ENCODE measurements at regions not wholly inside any gene's neighbourhood (a gene's known extent, or its start where the extent isn't known, plus 50 kb on each side); places are given as distances from the start of the nearest gene placed in this dataset.

GRCh38 chr7:53794816-53795215 lies 747.4 kb upstream of the VSTM2A start:
- no peaks in the 10 kb centered on the region for H3K79me2 ChIP-seq (ENCODE audit: control insufficient read depth, insufficient read depth, low read length)
- no peak overlapping the region for H3K4me2 ChIP-seq (ENCODE audit: insufficient read depth, low read length)
- FAIRE-seq (no peak), DNase-seq (ENCODE audit: low read depth, low spot score) (no peak)
- H3K4me3 ChIP-seq (replicated peaks in 1 of 3; ENCODE audit: insufficient read depth in 1 of 3, low read depth in 1 of 3, low read length in 3 of 3) = no peak overlapping the region
- no peak overlapping the region for H2AFZ ChIP-seq (ENCODE audit: low read depth, low read length)
- intact Hi-C loops (cut with micrococcal nuclease) (no loop called here), dilution Hi-C loops (cut with MboI; ENCODE audit: extremely low pct_ligation_motif_present, low sequenced_read_pairs) (no loop called here)
- no TSS peak for BruUV-seq (replicated peaks)
- no peak overlapping the region for H3K9ac ChIP-seq (replicated peaks; ENCODE audit: extremely low read depth, insufficient read depth, low read length)
- no peaks in the 10 kb centered on the region for H3K9me1 ChIP-seq (replicated peaks; ENCODE audit: control insufficient read depth, extremely low read depth, insufficient read depth, low read length)
- no peaks in the 10 kb centered on the region for H3K36me3 ChIP-seq (ENCODE audit: control insufficient read depth in 2 of 2, extremely low read depth in 1 of 2, insufficient read depth in 2 of 2, low read length in 2 of 2)
- POLR2A ChIA-PET = no interaction called here
- H3K9me3 ChIP-seq (replicated peaks; ENCODE audit: control insufficient read depth, insufficient read depth, low read length) = no peaks in the 10 kb centered on the region
- H3K4me1 ChIP-seq (ENCODE audit: control insufficient read depth, extremely low read depth, insufficient read depth, low read length) = no peaks in the 10 kb centered on the region
- TF ChIP-seq, protein P1, sequence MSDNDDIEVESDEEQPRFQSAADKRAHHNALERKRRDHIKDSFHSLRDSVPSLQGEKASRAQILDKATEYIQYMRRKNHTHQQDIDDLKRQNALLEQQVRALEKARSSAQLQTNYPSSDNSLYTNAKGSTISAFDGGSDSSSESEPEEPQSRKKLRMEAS (IDR thresholded peaks at IDR 0.05; ENCODE audit: insufficient read depth, insufficient read length) = no peak
- TF ChIP-seq POLR2AphosphoS5 (IDR thresholded peaks at IDR 0.05; ENCODE audit: insufficient read depth, low read depth, low read length) (no peak), MYC (IDR thresholded peaks at IDR 0.05; ENCODE audit: low read depth, low read length) (no peak), GATA2 (IDR thresholded peaks at IDR 0.05; ENCODE audit: insufficient read depth, insufficient read length, low read depth, low read length) (no peak), JUN (IDR thresholded peaks at IDR 0.05; ENCODE audit: borderline replicate concordance, insufficient read depth, insufficient read length, low read depth) (no peak), FOS (IDR thresholded peaks at IDR 0.05; ENCODE audit: borderline replicate concordance, insufficient read depth, low read length) (no peak), POLR2A (IDR thresholded peaks at IDR 0.05; ENCODE audit: low read depth, low read length) (no peak), EZH2 (IDR thresholded peaks at IDR 0.05; ENCODE audit: borderline replicate concordance, low read depth, low read length, severe bottlenecking) (no peak)
- TF ChIP-seq, protein P2, sequence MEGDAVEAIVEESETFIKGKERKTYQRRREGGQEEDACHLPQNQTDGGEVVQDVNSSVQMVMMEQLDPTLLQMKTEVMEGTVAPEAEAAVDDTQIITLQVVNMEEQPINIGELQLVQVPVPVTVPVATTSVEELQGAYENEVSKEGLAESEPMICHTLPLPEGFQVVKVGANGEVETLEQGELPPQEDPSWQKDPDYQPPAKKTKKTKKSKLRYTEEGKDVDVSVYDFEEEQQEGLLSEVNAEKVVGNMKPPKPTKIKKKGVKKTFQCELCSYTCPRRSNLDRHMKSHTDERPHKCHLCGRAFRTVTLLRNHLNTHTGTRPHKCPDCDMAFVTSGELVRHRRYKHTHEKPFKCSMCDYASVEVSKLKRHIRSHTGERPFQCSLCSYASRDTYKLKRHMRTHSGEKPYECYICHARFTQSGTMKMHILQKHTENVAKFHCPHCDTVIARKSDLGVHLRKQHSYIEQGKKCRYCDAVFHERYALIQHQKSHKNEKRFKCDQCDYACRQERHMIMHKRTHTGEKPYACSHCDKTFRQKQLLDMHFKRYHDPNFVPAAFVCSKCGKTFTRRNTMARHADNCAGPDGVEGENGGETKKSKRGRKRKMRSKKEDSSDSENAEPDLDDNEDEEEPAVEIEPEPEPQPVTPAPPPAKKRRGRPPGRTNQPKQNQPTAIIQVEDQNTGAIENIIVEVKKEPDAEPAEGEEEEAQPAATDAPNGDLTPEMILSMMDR (IDR thresholded peaks at IDR 0.05; ENCODE audit: extremely low read depth in 1 of 2, insufficient read depth in 1 of 2, low read depth in 1 of 2, low read length in 2 of 2) = no peak
- H3K27me3 ChIP-seq (ENCODE audit: control insufficient read depth in 2 of 2, insufficient read depth in 2 of 2, low read length in 2 of 2) = no peaks in the 10 kb centered on the region
- CTCF ChIA-PET = no interaction called here
- H4K20me1 ChIP-seq (replicated peaks; ENCODE audit: control insufficient read depth, extremely low read depth, insufficient read depth, low read length) = no peaks in the 10 kb centered on the region
- no peak overlapping the region for H3K27ac ChIP-seq (ENCODE audit: insufficient read depth, low read depth, low read length)

All from endothelial cell of umbilical vein (primary cell).